Nephron (organoid): ENCODE measurements at regions not wholly inside any gene's neighbourhood (a gene's known extent, or its start where the extent isn't known, plus 50 kb on each side); places are given as distances from the start of the nearest gene placed in this dataset.

Experiments used
- H3K27ac Mint-ChIP-seq, 3 experiments: 2 replicates each; pipeline ENCODE4 v1.8.0; 2020; ENCODE audit warnings: mixed read lengths in 3 of 3, mild to moderate bottlenecking in 2 of 3, moderate library complexity in 1 of 3
- H3K27me3 Mint-ChIP-seq: 2 replicates; pipeline ENCODE4 v1.8.0; 2021; ENCODE audit warnings: low read depth, mild to moderate bottlenecking, moderate library complexity, mixed read lengths
- H3K36me3 Mint-ChIP-seq: 2 replicates; pipeline ENCODE4 v1.8.0; 2020; ENCODE audit warnings: low read depth, mixed read lengths
- H3K4me1 Mint-ChIP-seq: 2 replicates; pipeline ENCODE4 v1.8.0; 2020; ENCODE audit warnings: mixed read lengths
- H3K4me3 Mint-ChIP-seq, 3 experiments: 2 replicates each; pipeline ENCODE4 v1.8.0; 2020; ENCODE audit warnings: mild to moderate bottlenecking in 3 of 3, mixed read lengths in 3 of 3, moderate library complexity in 2 of 3
- H3K9me3 Mint-ChIP-seq: 2 replicates; pipeline ENCODE4 v1.8.0; 2020; ENCODE audit warnings: mixed read lengths
- CTCF ChIP-seq, 3 experiments: fragments of 200-600 bp; sonication (generic); IDR thresholded peaks; one replicate each; pipeline ENCODE4 v1.5.0; 2021; ENCODE audit warnings: antibody characterized with exemption in 3 of 3; ENCODE audit not compliant: unreplicated experiment in 3 of 3

- H3K4me1 Mint-ChIP-seq = peaks cover 17% of the 10 kb centered on the region
- H3K27me3 Mint-ChIP-seq = no peaks in the 10 kb centered on the region
- peak overlapping the region in 2 of 3 experiments; percentile 31 to 38 for H3K27ac Mint-ChIP-seq
- no peaks in the 10 kb centered on the region for H3K36me3 Mint-ChIP-seq
- no peak overlapping the region for H3K4me3 Mint-ChIP-seq
- TF ChIP-seq CTCF (IDR thresholded peaks at IDR 0.05; ENCODE audit: unreplicated experiment in 3 of 3) = no peak
- H3K9me3 Mint-ChIP-seq = peaks cover 4% of the 10 kb centered on the region
Observed at GRCh38 chr13:85662186-85662585, 137.0 kb downstream of the SLITRK6 start.

GRCh38 chr13:85661675-85662074 is 137.5 kb downstream of the SLITRK6 start:
- Mint-ChIP-seq H3K9me3 (peaks cover 4% of the 10 kb centered on the region), H3K4me3 (no peak overlapping the region), H3K4me1 (peaks cover 17% of the 10 kb centered on the region), H3K27ac (peak overlapping the region in 2 of 3 experiments; percentile 38 to 65), H3K36me3 (no peaks in the 10 kb centered on the region), H3K27me3 (no peaks in the 10 kb centered on the region)
- TF ChIP-seq CTCF (IDR thresholded peaks at IDR 0.05; ENCODE audit: unreplicated experiment in 3 of 3) = no peak

- TF ChIP-seq CTCF (IDR thresholded peaks at IDR 0.05; ENCODE audit: unreplicated experiment in 3 of 3) = no peak
- Mint-ChIP-seq H3K27ac (no peak overlapping the region), H3K36me3 (no peaks in the 10 kb centered on the region), H3K9me3 (peaks cover 4% of the 10 kb centered on the region), H3K4me1 (peaks cover 17% of the 10 kb centered on the region), H3K4me3 (no peak overlapping the region), H3K27me3 (no peaks in the 10 kb centered on the region)
Observed at GRCh38 chr13:85659493-85659892, 139.7 kb downstream of the SLITRK6 start.

- H3K4me1 Mint-ChIP-seq = peaks cover 14% of the 10 kb centered on the region
- H3K4me3 Mint-ChIP-seq = no peak overlapping the region
- H3K27ac Mint-ChIP-seq = no peak overlapping the region
- no peaks in the 10 kb centered on the region for H3K27me3 Mint-ChIP-seq
- peaks cover 4% of the 10 kb centered on the region for H3K9me3 Mint-ChIP-seq
- no peaks in the 10 kb centered on the region for H3K36me3 Mint-ChIP-seq
- no peak for TF ChIP-seq CTCF (IDR thresholded peaks at IDR 0.05; ENCODE audit: unreplicated experiment in 3 of 3)
Observed at GRCh38 chr13:85657942-85658341, 141.3 kb downstream of the SLITRK6 start.

GRCh38 chr13:85655040-85655439 is 144.2 kb downstream of the SLITRK6 start:
- no peak for TF ChIP-seq CTCF (IDR thresholded peaks at IDR 0.05; ENCODE audit: unreplicated experiment in 3 of 3)
- Mint-ChIP-seq H3K4me1 (no peaks in the 10 kb centered on the region), H3K4me3 (no peak overlapping the region), H3K9me3 (no peaks in the 10 kb centered on the region), H3K27me3 (no peaks in the 10 kb centered on the region), H3K36me3 (no peaks in the 10 kb centered on the region), H3K27ac (no peak overlapping the region)

- H3K27me3 Mint-ChIP-seq = no peaks in the 10 kb centered on the region
- no peaks in the 10 kb centered on the region for H3K4me1 Mint-ChIP-seq
- H3K27ac Mint-ChIP-seq = no peak overlapping the region
- H3K9me3 Mint-ChIP-seq = no peaks in the 10 kb centered on the region
- no peak for TF ChIP-seq CTCF (IDR thresholded peaks at IDR 0.05; ENCODE audit: unreplicated experiment in 3 of 3)
- no peaks in the 10 kb centered on the region for H3K36me3 Mint-ChIP-seq
- H3K4me3 Mint-ChIP-seq = no peak overlapping the region
Observed at GRCh38 chr13:85654227-85654626, 145.0 kb downstream of the SLITRK6 start.
